ENCODE measurements at regions not wholly inside any gene's neighbourhood (a gene's known extent, or its start where the extent isn't known, plus 50 kb on each side); places are given as distances from the start of the nearest gene placed in this dataset.

DNA sequence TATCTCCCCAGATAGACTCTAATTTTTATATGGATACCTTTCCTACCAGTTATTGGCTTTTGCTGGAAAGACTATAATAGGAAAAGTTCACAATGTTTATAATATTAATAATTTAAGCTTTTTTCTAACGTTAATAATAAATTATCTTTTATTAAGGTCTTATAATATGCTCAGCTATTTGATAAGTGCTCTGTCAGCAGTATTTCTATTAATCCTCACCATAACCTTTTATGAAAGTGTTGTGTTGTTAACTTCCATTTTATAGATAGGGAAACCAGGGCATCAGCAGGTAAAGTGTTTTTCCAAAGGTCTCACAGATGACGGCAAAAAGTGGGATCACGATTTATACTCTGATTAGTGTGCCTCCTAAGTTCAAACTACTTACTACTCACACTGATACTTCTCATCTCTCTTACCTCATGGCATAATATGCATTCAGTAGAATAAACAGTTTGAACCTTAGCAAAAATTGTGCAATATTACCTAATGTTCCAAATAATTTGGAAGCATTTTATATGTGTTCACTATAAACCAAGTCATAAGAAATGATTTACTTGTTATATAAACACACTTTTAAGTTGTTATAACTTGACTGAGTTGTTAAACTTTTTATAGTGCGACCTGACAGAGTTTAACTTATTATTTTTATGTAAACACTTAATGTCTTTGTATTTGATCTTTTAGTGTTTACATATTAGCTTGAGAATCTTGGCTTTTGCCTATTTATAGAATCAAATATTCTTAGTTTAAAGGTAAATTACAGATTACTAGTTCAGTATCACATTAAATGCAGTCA, 274.9 kb upstream of the DCBLD2 start:
- ATAC-seq: no peak

DNA sequence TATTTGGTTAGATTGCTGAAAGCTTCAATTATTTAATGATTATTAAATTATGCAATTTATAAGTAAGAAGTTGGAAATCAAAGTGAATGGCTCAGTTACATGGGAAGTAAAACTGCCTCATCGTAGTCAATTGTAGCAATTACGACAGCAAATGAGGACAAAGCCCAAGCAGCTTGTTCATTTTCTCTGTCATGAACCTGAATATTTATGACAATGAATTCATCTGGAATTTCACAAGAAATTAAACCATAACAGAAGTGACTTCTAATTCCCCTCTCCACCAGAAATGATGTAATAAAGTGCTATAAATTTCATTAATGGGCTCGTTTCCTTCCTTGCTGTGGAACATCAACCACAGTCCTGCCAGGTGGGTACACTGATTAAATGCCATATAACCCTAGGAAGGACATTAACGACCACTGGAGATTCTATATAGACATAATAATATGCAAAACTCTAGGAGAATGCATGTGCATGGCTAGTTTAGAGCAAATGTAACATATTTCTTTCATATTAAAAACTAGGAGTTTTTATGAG, 273.8 kb upstream of the DCBLD2 start:
- ATAC-seq: no peak

DNA sequence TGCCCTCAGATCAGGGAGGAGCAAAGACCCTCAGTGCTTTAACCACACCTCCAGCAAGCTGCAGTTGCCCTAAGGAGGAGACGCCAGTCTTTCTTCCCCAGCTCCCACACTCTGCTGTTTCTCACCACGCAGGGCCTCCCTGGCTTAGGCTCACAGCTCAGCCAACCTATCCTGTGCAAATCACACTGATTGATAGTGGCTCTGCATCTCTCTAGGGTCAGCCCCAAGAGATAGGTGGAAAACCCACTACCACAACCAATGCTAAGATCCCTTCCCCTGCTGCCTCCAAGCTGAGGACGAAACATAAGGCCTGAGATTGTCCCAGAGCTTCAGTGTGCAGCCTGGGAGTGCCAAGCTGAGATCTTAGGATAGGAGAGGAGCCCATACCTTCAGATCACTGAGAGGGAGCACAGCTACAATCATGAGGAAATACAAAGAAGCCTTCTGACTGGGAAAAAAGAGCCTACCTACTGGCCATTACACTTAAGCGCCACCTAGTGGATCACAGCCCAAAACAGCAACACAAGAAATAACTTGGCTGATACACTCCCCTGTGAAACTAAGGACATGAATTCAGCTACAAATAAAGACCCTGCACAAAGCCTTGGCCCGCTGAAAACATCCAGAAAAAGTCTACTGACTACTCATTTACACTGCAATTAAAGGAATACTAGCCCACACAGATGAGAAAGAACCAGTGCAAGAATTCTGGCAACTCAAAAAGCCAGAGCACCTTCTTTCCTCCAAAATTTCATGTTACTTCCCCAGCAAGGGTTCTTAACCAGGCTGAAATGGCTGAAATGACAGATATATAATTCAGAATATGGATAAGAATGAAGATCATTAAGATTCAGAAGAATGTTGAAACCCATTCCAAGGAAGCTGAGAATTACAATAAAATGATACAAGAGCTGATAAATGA, 271.5 kb upstream of the DCBLD2 start:
- no peak for ATAC-seq

DNA sequence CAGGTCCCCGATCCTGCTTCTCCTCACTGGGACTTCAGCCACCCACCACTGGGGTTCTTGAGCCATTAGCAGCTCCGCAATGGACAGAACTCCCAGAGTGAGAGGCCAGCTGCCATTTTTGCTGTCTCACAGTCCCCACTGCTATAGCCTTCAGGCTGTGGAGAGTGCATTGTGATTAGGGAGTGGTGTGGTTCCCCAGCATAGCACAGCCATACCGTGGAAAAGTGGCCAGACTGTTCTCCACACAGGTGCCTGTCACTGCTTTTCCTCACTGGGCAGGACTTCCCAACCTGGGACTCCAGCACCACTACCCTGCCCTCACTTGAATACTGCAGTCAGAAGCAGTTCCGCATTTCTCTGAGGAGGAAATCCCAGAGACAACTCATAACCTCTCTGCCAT, 270.3 kb upstream of the DCBLD2 start:
- ATAC-seq: no peak

DNA sequence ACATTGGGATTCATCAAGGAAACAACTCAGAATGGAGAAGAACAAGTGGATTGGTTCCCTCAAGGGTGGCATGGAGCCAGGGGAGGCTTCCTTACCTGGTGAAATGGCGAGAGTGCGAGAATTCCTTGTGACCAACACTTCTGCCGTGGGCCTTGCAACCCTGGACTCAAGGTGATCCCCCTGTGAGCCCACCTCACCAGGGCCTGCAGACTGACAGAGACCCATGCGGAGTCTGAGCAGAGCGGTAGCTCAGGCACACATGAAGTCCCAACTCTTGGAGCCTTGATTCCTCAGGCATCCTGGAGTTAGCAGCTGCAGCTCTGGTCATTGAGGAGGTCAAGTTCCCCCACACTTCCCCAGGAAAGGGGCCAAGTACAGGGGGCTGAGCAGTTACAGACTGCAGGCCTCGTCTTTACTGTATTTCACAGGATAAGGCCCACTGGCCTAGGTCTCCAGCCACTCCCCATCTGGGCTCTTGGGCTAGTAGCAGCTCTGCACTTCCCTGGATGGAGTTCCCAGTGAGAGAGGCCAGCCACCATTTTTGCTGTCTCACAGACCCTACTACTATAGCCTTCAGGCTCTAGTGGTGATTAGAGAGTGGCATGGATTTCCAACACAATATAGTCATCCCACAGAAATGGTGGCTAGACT, 269.5 kb upstream of the DCBLD2 start:
- ATAC-seq: no peak

DNA sequence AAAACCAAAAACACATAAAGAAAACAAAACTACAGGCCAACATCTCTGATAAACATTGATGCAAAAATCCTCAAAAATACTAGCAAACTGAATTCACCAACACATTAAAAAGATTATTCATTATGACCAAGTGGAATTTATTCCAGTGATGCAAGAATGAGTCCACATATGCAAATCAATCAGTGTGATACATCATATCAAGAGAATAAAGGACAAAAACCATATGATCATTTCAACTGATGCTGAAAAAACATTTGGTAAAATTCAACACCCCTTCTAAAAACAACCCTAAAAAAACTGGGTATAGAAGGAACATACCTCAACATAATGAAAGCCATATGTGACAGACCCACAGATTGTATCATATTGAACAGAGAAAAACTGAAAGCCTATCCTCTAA, 265.6 kb upstream of the DCBLD2 start:
- no peak for ATAC-seq

DNA sequence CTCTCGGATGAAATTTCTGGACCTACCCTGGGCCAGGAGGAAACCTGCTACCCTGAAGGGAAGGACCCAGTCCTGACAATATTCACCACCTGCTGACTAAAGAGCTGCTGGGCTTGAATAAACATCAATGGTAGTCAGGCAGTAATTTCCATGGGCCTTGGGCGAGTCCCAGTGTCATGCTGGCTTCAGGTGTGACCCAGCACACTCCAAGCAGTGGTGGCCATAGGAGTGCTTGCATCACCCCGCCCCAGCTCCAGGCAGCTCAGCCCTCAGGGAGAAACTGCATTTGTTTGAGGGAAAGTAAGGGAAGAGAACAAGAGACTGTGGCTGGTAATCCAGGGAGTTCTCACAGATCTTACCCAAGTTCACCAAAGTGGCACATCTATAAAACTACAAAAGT, 261.8 kb upstream of the DCBLD2 start:
- no peak for ATAC-seq

DNA sequence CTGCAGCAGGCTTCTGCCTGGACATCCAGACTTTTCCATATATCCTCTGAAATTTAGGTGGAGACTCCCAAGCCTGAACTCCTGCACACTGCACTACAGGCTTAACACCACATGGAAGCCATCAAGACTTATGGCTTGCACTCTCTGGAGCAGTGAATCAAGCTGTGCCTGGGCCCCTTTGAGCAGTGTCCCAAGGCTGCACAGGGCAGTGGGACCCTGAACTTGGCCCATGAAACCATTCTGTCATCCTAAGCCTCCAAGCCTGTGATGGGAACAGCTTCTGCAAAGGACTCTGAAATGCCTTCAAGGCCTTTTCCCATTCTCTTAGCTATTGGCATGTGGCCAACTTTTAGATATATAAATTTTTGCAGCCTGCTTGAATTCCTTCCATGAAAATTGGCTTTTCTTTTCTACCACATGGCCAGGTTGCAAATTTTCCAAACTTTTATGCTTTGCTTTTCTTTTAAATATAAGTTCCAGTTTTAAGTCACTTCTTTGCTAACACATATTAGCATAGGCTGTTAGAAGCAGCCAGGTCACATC, 257.8 kb upstream of the DCBLD2 start:
- ATAC-seq: no peak

DNA sequence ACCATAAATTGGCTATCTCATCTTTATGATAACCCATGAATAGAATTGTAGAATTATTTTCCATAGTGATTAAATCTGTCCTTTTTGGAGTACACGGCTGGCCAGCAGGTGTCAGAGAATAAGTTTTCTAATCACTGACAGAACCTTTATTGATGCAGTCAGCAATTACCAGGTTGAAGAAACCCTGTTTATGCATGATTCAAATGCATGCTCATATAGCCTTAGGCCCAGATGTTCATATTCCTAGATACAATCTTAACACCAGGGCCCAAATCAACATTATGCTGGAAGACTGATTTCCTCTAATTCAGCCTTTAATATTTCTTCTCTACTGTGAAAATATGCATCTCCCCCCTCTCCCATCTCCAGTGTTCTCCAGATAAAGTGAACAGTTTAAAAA, 243.5 kb upstream of the DCBLD2 start:
- no peak for ATAC-seq

DNA sequence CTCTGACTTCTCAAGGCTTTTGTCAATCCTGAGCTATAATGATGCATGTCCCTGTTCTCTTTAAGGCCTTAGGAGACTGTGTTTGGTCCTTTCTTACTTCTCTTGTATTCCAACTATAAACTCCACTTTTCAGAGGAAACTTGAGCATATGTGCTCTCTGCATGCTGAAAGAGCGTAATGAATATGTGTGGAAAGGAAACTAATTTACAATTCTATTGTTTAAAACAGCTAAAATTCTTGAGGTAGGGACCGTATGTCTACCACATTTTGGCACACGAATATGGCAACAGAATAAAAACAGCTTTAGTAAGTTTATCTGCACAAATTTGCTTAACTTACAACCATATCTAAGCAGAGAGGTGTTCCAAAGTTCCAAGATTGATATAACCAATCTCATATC, 242.0 kb upstream of the DCBLD2 start:
- ATAC-seq: no peak

DNA sequence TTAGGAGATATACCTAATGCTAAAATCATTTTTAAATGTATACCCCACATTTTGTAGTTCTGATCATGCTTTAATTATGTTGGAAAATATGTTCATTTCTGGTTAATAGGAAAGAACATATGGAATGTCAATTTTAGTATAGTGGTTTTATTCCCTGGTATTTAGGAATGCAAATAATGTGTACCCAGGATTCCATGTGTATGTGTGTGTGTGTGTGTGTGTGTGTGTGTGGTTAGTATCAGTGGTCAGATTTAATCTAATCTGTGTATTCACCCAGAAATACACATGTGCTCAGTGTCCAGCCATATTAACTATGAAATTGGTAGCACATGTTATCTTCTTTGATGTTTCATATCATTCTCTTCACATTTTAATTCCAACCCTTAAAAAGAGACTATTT, 233.5 kb upstream of the DCBLD2 start:
- no peak for ATAC-seq

DNA sequence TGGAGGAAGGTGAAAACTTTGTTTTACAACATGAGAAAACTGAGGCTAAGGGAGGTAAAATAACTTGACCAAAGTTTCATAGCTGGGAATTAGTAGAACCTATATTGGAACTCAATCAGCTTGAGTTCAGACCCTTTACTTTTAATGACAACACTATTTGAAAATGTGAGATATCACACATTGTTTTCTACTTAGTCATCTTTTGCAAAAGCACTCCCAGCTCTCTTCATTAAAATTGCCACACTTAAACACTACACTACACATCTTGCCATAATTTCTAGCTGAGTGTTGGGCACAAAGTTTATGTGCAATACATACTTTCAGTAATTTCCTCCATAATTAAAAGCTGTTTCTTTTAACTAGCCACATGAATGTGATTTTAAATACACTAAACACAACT, 230.4 kb upstream of the DCBLD2 start:
- ATAC-seq: no peak

DNA sequence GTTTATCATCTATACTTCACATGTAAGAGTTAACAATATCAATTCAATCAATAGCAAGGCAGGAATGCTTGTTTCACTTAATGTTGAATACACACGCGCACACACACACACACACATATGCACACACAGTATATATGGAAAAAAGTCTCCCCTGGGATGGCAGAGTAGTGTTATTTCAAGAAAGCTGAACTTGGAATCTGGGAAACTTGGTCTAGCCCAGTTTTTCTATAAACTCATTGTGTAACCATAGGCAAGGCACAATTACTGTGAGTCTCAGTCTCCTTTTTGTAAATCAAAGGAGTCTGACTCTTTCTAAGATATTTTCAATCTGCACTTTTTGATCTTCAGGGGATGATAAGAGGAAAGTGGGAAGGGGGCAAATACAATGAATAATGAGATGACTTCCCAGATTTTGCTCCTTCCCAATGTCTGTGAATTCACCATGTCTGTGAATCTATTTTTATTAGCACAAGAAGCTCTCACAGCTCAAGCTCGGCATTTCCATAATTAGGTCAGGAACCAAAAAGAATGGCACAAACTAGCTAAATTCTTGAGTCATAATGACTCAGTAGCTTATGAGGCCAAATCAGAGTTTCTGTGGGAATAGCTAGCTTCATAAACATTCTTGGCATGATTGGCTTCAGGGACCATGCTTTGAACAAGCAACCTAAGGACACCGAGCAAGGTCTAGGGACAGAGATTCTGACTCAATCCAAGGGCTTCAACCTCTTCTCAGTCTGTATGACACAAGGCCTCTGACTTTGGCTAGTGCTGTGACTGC, 227.4 kb upstream of the DCBLD2 start:
- ATAC-seq: no peak

DNA sequence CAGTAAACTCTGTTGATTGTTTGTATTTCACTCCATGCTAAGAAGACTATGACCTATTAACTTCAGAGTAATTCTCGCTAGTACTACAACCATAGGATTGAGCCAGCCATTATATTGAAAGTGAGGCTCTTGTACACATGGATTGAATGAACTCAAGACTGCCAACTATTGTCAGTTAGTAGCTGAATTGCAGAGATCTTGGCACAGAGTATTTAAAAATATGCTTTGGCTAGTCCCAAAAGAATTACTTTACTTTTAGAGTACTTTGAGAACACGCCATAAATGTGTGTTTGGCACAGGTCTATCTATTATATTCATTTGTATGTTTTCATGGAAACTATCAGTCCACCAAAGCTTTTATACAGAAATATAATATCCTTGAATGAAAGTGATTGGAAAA, 226.7 kb upstream of the DCBLD2 start:
- no peak for ATAC-seq

DNA sequence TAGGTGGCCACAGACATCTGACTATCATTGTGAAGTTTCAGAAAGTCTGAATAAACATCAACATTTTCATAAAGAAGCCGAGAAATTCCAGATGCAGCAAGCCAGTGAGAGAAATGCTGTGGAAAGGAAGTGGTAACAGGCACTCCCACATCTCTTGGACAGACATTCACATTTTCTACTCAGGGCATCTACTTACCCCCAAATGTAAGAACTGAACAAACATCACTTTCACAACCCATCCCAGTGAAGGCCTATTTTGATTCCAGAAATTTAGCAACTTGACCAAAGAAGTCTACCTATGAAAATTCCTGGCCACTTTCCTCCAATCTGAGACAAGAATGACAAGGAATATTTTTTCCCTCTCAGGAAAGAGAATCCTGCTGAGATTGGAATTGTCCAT, 224.8 kb upstream of the DCBLD2 start:
- ATAC-seq: no peak

DNA sequence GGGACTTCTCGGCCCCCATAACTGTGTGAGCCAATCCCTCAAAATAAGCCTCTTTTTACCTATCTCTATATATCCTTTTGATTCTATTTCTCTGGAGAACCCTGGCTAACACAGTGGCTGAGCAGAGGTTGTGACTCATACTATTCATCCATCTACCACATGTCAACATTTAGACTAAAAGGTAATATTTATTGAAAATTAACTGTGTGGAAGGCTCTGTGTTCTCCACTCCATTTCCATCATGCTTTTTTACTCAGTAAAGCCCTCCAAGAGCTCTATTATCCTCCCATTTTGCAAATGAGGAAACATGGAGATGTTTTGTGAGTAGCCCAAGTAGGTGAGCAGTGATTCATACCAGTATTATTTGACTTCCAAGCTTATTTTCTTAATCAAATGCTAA, 217.9 kb upstream of the DCBLD2 start:
- no peak for ATAC-seq

DNA sequence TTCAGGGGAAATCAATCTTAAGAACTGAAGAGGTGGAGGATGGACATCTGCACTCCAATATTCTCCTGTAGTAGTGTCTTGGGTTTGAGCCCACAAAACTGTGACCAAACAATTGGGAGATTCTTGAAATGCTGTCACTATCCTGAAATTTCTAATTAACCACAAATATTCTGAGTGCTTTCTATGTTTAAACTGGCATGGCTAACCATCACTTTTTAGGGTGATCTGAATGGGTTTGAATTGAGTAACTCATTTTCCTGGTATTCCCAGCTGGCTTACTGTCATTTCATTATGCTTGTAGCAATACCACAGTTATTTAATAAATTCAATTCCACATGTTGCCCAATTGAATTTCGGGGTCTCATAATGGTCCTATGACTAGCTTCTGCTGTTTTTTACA, 216.9 kb upstream of the DCBLD2 start:
- ATAC-seq: no peak

DNA sequence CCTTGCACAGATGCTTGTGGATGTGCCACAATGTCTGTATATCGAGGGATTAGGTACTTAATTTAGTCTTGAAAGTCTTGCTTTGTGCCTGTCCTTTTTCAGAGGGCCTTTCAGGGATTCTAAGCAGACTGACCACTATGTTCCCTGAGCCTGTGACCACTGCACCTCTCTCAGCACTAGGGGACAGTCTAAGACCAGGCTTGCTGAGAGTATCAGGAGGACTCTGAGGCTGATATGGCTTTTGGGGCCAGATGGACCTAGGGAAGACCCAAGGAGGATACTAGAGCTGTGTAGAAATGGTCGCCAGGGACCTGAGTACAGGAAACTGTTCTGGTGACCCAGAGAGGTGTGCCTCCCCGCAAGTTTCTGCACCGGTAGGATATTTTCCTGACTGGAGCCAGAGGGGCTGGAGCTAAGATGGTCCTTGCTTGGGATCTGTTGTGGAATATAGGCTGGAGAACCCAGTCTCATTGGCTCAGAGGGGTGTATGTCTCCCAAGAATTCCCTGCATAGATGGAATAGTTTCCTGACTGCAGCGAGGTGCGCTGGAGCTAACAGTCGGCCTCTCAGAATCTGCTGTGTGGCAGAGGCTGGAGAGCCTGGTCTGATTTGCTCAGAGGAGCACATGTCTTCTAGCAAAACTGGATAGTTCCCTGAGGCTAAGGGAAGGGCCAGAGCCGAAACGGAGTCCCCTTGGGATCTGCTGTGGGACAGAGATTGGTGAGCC, 213.2 kb upstream of the DCBLD2 start:
- no peak for ATAC-seq

DNA sequence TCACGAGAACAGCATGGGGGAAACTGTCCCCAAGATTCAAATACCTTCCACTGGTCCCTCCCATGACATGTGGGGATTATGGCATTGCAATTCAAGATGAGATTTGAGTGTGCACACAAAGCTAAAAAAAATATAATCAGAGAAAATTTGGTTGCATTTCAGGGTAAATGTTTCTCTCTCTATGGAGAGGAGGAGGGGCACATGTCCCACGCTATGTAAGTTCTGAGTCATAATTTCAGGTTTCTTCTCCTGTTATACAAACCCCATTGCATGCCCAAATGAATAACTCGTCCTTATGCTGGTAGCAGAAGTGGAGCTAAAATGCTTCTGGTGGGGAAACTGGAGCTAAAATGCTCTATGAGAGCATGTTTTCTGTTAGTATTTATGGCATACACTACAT, 209.7 kb upstream of the DCBLD2 start:
- ATAC-seq: no peak

DNA sequence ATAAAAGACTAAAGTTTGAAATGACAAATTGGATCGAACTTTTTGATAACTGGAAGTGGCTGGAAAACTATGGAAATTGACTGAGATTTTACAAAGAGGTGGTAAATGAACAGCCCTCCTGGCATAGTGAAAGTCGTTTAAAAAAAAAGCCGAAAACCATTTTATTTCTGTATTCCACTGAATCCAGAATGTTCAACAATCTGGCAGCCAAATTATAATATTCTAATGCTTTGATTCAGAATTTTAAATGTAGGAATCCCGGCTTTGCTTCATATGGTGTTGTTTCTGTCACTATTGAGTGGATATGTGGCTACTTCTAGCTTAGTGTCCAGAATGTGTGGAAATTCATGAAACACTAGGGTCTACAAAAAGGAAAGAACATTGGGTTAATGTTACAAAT, 208.9 kb upstream of the DCBLD2 start:
- no peak for ATAC-seq

DNA sequence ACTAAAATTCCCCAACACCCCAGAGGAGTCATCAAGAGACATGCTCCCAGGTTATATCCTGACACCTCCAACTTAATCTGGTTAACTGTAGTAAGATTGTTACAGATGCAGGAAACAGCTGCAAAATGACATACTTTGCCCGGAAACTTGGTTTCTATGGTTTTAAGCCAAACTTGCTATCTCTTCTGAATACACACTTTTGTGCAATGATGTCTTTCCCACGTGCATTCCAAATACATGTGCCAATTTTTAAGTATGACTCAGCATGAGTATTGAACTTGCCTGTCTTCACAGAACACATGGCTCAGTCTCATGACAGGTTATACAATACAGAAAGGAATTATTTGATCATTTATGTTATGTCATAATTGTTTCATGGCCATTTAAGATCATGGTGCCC, 207.0 kb upstream of the DCBLD2 start:
- no peak for ATAC-seq

DNA sequence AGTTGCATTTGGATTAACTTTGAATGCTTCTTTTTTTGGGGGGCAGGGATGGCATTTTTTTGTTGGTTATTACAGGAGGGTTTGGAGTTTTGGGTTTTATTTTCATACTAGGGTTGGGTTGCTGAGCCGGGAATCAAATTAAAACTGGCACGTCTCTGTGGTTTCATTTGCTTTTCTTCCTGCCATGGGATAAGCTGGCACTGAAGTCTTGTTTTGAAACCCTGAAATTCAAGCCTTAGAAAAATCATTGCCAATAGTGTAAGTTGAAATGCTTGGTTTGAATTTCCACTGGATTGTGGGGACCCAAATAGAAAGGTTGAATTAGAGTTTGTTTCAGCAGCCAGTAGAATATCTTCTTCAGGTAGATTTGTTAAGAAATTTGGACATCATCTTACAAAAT, 193.1 kb upstream of the DCBLD2 start:
- ATAC-seq: no peak

Measured in activated CD4-positive, CD25-positive, alpha-beta regulatory T cell treated with anti-CD3 and anti-CD28 coated beads, Interleukin-2, amount 50 U/mL, for 24 hours (primary cell).